GM21717 (cell line): ENCODE measurements at regions not wholly inside any gene's neighbourhood (a gene's known extent, or its start where the extent isn't known, plus 50 kb on each side); places are given as distances from the start of the nearest gene placed in this dataset.

ENCODE experiments used
- ATAC-seq: cut with Tn5 transposase; IDR thresholded peaks from one replicate; pipeline ENCODE4 v1.9.1; 2021; ENCODE audit warnings: mild to moderate bottlenecking, moderate library complexity; ENCODE audit not compliant: unreplicated experiment

DNA sequence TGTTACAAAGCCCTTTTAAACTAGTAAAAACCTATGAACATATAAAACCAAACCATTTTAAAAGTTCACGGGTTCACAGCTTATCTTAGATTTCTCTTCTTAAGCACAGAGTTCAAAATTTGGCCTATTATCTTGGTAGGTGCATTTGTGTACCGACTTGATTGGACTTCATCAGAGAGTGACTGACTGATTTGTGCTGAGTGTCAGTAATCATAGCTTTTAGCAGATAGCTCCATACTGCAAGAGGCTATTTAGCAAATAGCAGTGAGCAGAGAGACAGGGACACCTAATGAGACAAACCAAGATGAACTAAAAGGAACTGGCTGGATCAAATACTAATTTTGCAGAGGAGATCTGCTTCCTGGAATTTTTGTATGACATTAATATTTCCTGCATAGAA lies 274.5 kb downstream of the PRR16 start:
- ATAC-seq: no peak

DNA sequence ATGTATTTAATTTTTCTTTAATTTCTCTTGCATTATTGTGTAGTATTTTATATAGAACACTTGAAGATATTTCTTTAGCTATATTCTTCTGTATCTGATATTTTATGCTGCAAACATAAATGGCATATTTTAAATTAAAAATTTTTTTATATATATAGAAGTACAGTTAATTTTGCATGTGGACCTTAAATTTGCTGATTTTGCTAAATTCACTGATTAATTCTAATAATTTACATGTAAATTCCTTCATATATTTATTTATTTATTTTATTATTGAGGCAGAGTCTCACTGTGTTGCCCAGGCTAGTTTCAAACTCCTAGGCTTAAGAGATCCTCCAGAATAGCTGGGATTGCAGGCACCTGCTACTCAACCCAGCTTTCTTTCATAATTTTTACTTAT lies 276.9 kb downstream of the PRR16 start:
- no peak for ATAC-seq

DNA sequence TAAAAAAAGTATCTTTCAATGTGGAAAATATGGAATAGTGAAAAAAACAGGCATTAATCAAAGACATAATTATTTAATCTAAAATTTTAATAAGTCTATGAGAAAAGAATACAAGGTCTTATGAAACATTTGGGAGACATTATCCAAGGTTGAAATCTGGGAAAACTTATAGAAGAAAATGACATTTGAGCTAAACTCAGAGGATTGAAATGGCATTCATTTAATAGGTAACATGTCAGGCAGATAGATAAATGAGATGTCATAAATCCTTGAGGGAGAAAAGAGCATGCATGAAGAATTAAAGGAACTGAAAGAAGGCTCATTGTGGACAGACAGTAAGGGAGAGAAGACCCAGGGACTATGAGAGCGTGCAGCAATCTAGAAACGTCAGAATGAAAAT lies 284.4 kb downstream of the PRR16 start:
- no peak for ATAC-seq

DNA sequence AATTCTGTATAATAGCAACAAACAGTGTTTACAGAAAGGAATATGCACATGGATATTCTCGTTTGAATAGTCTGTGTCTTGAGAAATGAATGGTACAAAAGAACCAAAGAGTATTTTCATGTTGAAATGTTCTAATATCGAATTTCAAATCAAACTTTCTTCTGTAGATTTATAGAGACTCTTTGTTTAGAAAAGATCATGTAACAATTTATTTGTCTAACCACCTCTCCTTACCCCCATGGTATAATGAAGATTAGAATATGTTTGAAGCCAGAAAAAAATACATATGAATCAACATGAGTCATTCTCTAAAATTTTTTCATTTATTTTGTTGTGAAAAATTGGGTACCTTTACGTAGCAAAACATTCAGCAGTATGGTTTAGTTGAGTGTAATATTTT lies 285.6 kb downstream of the PRR16 start:
- no peak for ATAC-seq

DNA sequence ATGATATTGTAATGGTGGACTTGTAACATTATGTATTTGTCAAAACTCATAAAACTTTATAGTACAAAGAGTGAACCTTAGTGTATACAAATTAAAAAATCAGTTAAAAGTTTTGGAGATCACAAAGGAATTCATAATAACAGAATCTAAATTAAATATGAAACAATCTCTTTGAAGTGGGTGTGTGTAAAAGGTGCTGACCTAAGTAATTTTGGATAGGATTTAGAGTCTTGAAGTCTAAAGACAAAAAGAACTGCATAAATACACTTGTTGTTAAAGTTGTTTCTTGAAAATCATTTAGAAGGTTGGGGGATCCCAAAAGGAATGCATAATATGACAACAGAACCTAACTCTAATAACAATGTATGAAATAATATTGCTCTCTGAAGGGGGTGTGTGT lies 295.5 kb downstream of the PRR16 start:
- ATAC-seq: no peak

DNA sequence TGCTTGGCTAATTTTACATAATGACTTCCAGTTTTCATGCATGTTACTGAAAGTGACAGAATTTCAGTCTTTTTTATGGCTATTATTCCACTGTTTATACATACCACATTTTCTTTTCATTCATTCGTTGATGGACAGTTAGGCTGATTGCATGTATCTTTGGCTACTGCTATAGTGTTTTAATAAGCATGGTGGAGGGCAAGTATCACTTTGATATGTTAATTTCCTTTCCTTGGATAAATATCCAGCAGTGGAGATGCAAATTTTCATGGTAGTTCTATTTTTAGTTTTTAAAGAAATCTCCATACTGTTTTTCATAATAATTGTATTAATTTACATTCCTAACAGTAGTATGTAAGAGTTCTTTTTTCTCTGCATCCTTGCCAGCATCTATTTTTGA lies 297.9 kb downstream of the PRR16 start:
- ATAC-seq: no peak

DNA sequence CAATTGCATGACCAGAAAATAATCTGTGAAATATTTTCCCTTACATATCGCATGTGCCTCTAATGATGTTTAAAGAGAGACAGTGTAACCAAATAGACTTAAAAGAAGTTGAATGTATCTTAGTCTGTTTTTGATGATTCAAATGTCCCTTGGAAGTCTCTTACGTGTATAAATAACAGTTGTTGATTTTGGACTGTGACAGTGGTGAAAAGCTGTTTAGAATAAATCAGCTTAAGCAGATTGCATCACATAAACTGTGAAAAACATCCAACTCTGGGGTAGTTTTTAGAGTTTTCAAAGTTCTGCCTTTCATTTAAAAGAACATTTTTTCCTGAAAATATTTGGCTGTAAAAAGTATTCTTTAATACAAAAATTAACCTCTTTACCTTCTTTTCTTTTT lies 301.1 kb downstream of the PRR16 start:
- ATAC-seq: no peak

DNA sequence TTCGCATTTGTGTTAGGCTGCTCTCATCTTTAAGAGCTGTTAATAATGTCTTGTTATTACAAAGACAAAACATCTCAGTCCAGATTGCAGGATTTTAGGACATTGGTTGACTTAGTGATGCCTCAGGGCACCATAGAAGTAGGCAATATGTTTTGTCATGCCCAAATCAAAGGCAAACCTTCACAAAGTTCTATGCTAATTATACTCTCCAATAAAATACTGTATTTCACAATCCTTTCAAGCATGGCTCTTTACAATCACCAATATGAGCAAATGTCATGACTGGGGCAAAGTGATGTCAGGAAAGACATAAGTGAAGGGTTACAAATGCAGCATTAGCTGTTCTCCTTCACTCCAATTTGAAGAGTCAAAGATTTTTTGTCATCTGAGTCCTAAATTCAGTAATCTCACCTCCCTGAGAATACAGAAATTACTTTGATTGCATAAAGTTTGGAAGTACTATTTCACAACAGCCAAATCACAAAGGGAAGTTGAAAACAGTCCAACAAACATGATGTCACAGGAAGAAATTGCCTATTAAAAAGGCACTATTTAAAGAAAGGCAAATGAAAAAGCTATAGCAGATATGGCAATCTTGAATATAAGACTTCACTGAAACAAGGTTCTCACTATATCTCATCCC lies 303.2 kb downstream of the PRR16 start:
- ATAC-seq: no peak

DNA sequence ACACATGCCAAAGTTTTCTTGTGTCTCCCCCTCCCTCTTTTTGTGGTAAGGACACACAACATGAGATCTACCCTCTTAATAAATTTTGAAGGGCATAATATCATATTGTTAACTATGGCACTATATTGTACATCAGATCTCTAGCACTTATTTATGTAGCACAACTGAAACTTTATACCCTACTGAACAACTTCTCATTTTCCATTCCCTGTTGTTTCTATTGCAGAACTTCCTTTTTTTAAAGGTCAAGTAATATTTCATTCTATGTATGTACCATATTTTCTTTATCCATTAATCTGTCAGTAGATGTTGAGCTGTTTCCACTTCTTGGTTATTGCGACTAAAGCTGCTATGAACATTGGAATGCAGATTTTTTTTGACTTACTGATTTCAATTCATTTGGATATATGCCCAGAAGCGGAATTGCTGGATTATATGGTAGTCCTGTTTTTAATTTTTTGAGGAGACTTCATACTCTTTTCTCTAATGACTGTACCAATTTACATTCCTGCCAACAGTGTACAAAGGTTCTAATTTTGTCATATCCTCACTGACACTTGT lies 305.3 kb downstream of the PRR16 start:
- no peak for ATAC-seq

DNA sequence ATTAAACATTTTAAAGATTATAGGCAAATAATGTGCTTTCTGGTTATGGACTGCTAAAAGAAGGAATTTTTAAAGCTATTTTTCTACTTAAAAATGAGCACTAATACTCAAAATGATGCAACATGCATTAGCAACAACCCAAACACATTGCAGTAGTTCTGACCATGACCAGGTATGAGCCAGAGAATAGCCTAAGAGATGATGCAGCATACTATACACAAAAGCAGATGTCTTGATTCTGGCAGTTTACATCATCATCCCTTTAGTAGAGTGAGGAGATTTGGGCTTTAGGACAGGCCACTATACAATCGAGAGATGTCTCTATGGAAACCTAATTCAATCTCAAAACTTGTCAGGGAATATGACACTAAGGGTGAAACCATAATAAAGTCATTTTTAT lies 307.1 kb downstream of the PRR16 start:
- ATAC-seq: no peak

DNA sequence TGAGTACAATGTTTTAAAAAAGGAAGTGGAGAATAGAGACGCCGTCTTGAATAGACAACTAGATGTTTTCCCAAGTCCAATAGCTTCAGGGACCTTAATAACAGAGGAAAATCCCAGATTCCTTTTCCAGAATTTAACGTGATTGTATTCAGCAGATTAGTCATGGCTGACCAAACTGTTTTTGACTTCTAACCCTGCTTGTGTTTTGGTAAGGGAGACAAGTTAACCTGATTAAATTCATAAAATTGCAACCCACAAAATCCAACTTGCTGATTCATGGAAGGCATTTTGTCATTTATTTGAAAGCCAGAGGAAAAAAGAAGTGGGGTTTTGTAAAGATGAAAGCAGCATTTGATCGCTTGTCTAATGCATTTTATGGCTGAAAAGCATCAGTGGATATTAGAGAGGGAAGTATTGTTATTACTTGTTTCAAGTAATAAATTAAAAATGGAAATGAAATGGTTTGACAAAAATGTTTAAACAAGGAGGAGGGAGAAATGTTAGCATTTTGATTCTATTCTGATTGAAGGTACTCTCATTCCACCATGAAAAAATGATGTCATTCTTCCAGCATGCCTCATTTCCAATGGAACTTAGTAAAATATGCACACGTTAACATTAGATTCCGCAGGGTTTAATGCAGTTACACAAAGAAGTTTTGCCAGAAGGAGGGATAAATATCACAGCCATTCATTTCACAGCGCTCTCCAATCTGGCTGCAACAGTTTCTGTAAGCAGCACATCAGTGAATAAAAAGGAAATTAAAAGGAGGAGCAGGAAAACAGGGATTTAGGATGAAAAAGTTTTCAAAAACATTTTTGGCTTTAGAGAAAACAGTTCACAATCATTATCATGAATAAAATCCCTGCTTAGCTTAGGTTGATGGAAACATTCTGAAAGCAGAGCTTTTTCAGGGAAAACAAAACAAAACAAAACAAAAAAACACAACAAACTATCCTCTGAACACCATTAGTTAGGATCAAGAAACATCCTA lies 314.7 kb downstream of the PRR16 start:
- ATAC-seq: no peak

DNA sequence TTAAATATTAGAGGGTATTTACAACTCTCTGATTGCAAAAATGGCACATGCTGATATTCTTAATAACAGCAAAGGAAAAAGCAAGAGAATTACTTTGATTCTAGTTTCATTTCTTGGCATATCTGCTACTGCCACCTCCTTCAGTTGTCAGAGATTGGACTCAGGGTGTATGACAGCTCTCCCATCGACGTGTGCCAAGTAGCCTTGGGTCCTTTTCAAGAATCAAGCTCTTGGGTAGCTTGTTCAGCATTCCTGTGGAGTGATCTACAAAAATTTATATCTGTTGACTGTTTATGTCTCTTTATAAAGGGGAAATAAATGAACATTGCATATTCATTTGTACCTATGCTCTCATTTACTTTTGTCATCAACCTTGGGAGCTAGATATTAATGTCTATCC lies 315.6 kb downstream of the PRR16 start:
- no peak for ATAC-seq

DNA sequence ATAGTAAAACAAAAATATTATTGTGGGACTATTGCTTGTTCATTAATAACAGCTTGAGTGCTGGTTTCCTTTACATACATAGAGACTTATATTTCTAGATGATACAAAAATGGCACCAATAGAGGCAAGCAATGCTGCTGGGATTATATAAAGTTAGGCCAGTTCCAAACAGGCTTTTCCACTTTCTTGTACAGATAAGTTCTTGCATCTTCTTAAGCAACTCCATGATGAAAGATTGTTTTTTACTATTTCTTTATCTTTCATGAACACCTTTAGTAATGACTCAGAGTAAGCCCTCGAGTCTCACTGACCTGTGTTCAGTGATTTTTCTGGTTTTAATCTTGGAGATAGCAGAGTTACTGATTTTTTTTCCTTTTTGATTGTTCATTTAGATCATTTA lies 324.4 kb downstream of the PRR16 start:
- ATAC-seq: no peak

DNA sequence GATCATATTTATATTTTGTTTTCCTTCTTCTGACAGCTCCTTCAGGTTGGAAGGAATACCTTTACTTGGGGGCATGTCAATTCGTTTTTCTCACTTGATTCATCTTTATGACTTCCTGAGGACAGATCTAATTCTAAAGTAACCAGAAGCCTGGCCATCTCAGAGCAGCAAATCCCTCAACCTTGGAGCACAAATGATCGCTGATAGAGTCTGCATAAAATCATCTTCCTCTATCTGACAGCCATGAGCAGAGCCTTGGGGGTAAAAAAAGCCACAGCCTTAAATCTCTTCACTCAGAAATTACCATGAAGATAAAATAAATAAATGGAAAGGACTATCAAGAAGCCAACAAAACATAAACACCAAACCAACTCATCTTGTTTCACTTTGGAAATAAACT lies 325.8 kb downstream of the PRR16 start:
- ATAC-seq: no peak

DNA sequence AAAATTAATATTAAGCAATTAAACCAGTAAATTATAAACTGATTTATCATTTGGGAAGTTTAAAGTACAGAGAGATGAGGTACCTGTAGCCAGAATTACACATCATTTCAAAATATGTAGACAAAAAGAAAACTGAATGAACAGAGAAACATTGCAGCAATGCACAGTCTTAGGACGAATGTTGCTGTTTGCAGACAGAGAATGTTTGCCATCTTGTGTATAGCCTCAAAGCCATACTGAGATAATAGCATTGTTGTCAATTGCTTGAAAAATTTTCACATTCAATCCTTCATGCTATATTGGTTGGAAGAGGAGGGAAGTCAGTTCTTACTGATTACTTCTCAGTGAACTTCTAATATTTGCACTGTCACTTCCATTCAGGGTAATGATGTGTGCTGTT lies 326.2 kb downstream of the PRR16 start:
- ATAC-seq: no peak

DNA sequence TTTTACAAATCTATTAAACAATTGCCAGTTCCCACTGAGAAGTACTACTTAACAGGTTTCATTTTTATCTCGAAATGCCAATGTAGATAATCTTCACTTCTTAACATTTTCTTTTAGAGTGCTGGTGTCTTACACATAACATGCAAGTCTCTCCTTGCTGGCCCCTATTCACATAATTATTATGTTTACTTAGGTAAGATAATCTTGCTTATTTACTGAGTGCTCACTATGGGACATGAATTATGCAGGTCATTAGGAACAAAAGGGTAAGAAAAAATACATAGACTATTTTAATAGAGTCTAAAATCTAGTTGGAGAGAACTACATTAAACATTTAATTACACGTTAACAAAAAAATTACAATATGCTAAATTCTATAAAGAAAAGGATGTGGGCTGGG lies 328.4 kb downstream of the PRR16 start:
- ATAC-seq: no peak

DNA sequence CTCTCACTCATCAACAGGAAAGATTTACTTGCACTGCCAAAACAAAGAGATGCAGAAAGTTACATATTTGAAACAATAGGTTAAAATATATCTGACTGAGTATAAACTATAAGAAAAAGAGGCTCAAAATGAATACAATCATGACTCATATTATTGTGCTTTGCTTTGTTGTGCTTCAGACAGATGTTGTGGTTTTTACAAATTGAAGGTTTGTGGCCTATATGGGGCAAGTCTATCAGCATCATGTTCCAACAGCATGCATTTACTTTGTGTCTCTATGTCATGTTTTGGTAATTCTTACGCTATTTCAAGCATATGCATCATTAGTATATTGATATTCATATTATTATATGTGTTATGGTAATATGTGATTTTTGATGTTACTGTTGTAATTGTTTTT lies 330.0 kb downstream of the PRR16 start:
- no peak for ATAC-seq

DNA sequence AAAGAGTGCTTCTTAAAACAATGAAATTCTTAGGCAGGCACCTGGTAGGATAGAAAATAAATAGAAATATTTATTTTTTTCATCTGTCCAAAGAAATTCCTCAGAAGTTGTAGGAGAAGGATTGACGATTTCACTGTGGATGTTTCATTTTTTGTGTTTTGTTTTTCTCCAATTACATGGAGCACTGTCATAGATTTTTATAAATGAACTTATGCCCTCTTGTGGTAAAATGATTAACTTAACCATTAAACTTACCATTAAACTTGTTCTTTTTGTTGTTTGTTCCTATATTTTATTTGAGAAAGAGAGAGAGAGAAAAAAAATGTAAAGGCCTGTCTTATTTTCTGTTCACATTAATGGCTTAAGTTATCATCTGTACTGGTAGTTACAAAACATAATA lies 339.2 kb downstream of the PRR16 start:
- ATAC-seq: no peak

DNA sequence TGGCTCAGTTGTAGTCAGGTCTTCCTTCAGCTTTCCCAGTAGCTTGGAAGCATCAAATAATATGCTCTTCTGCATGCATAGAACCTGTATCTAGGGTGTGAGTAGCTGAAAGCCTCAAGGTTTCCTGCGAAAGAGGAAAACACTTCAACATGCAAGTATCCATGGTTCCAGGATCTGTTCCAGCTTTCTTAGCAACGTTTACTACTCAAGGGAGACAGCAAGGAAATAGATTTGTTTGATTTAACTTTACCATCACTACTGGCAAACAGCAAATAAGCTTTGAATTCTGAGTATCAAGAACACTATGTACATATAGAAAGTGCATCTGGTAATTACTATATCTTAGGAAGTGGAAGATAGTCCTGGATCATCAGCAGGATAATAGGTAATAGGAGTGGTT lies 341.0 kb downstream of the PRR16 start:
- ATAC-seq: no peak

DNA sequence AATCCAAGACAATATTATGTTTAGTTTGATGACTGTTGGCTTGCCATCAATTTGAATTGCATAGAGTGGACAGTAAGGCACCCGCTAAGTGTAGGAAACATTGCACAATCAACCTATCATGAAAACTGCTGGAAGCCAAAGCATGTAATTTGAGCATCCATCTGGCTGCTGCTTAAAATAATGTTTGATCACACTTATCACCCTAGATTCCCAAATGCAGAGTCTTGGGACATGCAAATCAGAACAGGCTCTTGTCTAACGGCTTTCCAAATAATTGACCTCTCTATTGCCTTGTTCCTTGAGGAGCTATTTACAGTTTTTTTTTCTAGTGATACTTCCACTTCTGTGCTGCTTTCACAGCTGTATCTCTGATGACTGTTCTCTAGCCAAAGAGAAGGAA lies 342.1 kb downstream of the PRR16 start:
- no peak for ATAC-seq

DNA sequence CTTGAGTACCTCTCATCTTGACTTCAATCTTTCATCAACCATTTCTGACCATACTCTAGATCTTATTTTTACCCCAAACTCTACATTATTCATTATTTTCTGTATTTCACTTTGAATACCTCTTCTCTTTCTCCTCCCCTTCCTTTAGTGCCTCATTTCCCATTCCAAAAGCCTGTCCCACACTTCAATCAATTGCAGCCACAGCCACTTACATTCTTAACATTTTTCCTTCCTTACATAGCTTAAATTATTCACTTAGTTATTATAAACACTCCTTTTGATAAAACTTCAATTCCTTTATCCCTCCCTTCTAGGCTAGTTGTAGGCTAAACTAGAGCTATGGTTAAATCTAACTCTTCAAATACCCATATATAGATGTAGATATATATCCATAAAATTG lies 344.0 kb downstream of the PRR16 start:
- ATAC-seq: no peak

DNA sequence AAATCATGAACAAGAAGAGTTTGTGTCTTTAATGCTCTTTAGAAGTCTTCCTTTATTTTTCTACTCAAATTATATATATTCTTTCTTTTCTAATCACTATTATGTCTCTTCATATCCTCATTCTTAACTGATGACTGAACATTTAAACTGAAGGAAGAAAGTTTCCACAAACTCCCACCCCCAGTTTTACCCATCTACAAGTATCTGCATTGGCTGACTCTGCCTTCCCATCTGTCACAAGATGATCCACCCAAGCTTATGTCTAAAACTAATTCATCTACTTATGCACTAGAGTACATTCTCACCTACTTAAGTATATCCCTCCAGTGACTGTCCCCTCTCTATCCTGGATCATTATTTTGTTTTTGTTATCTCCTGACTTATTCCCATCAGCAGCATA lies 344.5 kb downstream of the PRR16 start:
- no peak for ATAC-seq
